GM10248 (cell line): ENCODE measurements at regions not wholly inside any gene's neighbourhood (a gene's known extent, or its start where the extent isn't known, plus 50 kb on each side); places are given as distances from the start of the nearest gene placed in this dataset.

Experiments
- CTCF ChIA-PET: fragments of 300-600 bp; sonication (Branson Sonifier 250); formaldehyde crosslinking; extraction: SDS; loops from one replicate; lab custom pipeline; 2021; ENCODE audit warnings: antibody characterized with exemption; lab: Yijun Ruan, JAX
- POLR2A ChIA-PET: fragments of 350-650 bp; sonication (Branson Sonifier 250); formaldehyde crosslinking; extraction: SDS; loops from one replicate; lab custom pipeline; 2020; ENCODE audit warnings: antibody characterized with exemption; lab: Yijun Ruan, JAX
- DNase-seq: peaks from one replicate; pipeline ENCODE4 v3.0.0; 2012; ENCODE audit errors: extremely low spot score
- TF ChIP-seq, protein P1 (sequence below): IDR thresholded peaks from 2 replicates; pipeline ENCODE4 v1.5.1; 2012; ENCODE audit warnings: mild to moderate bottlenecking, low read depth; ENCODE audit errors: extremely low read depth, missing control alignments, control extremely low read depth

DNA sequence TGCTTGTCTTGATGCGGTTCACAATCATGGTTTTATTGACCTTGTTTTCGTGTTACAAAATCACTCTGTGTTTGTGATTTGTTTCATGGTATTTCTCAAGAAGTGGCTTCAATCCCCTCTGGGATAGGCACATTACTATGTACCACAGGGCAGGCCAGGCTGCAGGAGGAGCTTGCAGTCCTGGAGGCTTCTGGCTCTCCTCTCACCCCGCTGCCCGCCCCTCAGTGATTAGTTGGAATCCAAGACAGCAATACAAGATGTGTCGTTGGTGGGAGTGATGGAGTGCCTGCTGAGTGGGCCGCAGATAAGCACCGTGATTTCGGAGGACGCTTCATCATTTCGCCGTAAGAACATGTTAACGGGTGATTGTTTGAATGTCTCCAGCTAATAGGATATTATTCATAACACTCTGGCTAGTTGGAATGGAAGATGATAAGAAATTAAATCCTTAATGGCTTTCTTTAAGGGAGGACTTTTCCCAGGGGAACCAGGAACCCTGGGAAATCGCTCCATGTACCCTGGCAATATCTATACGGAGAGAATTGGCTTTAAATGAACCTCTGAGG lies 384.4 kb downstream of the MIAT start:
- POLR2A ChIA-PET: interaction anchor here (0.6 kb wide), 1 partner anchor 576 kb away, joined by 3 read pairs; no protein-coding TSS in a partner anchor
- TF ChIP-seq, protein P1, sequence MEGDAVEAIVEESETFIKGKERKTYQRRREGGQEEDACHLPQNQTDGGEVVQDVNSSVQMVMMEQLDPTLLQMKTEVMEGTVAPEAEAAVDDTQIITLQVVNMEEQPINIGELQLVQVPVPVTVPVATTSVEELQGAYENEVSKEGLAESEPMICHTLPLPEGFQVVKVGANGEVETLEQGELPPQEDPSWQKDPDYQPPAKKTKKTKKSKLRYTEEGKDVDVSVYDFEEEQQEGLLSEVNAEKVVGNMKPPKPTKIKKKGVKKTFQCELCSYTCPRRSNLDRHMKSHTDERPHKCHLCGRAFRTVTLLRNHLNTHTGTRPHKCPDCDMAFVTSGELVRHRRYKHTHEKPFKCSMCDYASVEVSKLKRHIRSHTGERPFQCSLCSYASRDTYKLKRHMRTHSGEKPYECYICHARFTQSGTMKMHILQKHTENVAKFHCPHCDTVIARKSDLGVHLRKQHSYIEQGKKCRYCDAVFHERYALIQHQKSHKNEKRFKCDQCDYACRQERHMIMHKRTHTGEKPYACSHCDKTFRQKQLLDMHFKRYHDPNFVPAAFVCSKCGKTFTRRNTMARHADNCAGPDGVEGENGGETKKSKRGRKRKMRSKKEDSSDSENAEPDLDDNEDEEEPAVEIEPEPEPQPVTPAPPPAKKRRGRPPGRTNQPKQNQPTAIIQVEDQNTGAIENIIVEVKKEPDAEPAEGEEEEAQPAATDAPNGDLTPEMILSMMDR: no peak
- CTCF ChIA-PET: no interaction called here
- no peak for DNase-seq

DNA sequence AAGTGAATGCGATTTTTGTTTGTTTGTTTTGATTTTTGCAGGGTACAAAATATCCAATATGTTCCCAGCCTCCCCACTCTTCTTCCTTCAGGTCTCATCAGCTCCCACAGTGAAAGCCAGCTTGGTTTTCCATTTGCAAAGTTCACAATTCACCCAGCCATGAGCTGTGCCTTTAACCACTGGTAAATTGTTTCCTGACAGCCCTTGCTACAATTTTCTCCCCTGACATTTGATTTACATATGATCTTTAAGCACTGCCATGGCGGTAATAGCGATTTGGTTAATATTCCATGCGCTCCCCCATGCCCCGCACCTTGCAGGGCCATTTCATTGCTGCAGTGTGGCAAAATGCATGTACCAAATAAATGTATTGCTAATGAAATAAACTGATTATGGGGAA lies 385.9 kb downstream of the MIAT start:
- POLR2A ChIA-PET: no interaction called here
- TF ChIP-seq, protein P1: no peak
- no peak for DNase-seq
- CTCF ChIA-PET: no interaction called here

DNA sequence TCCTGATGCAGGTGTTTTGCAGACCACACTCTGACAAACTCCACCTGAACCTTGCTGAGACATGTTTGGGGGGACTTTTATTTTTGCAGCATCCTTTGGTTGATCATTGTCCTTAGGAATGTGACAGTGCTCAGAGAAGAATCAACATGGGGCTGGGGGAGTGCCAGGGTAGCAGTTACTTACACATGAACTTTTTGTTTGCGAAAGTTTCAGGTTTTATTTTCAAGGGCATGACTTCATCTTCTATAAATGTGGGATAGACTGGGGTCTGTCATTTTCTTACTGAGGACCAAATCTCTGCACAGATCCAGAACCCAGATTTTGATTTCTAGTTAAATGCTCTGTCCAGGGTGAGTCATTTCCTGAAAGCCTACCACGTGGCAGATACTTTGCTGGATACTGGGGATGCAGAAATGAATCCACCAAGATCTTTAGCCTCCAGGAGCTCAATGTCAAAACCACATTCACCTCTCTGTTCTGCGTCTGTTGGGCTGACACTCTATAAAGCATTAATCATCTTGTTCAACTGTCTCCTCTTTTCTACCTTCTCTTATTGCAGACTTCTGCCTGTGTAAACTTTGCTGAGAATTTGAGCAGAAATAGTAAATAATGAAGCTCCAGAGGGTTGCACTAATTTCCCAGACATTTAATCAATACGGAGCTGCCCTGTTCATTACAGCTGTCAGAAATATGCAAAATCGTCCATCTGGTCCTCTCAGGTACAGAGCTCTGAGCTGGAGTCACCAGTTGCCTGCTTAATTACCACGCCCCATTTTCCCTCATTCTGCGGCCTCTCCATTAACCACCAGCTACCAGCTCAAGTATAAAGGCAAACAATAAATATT lies 387.9 kb downstream of the MIAT start:
- TF ChIP-seq, protein P1: no peak
- POLR2A ChIA-PET: no interaction called here
- no peak for DNase-seq
- CTCF ChIA-PET: interaction anchor here (0.7 kb wide), 1 partner anchor 8 kb away, joined by 3 read pairs; no protein-coding TSS in a partner anchor

DNA sequence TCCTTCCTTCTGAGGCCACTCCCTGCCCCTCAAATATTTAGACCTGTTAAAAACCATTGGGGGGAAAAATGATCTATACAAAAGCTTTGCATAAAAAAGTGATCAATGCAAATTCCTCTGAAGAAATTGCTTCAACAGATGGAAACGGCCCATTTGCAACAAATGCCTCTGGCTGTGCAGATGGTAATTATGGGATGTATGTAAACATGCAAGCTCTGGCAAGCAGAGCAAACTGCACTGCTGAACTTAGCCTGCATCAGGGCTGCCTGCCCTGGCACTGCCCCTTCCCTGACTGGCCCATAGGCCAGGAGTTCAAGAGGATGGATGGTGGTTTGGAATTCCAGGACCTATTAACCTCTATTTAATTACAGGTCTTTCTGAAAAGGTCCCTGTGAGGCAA lies 388.7 kb downstream of the MIAT start:
- POLR2A ChIA-PET: no interaction called here
- TF ChIP-seq, protein P1: no peak
- CTCF ChIA-PET: interaction anchor here (0.7 kb wide), 1 partner anchor 8 kb away, joined by 3 read pairs; no protein-coding TSS in a partner anchor
- no peak for DNase-seq

DNA sequence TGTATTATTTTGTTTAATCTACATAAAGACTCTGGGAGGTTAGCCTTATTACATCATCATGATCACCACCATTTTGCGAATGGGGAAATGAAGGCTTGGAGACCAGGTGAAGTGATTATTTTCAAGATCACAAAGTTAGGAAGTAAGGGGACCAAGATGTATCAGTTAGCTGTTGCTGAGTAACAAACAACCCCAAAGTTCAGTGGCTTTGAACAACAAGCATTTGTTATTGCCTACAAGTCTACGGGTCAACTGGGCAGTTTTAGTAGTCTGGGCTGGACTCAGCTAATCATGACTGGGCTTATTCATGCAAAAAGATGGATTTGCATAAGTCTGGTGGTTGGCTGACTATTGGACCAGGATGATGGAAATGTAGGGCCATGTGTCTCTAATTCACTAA lies 389.2 kb downstream of the MIAT start:
- DNase-seq: no peak
- TF ChIP-seq, protein P1: no peak
- POLR2A ChIA-PET: no interaction called here
- CTCF ChIA-PET: interaction anchor here (1.5 kb wide), 1 partner anchor 19 kb away, joined by 3 read pairs; no protein-coding TSS in a partner anchor

DNA sequence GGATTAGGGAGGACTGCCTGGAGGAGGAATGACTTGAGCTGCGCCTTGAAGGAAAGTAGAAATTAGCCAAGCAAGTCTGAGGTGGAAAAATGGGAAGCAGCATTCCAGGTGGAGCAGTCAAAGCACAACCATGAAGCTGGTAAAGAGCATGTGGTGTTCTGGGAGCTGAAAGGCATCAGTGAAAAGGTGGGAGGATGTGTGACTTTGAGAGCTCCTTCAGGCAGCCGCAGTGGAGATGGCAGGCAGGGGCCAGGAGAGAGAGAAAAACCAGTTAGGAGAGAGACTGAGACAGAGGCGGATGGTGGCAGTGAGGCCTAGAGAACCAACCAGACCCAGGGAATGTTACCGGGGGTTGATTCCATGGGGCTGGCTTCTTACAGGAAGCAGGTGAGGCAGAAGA lies 393.4 kb downstream of the MIAT start:
- CTCF ChIA-PET: no interaction called here
- POLR2A ChIA-PET: no interaction called here
- TF ChIP-seq, protein P1: no peak
- no peak for DNase-seq
